NCI-H128 (cell line): ENCODE measurements at regions not wholly inside any gene's neighbourhood (a gene's known extent, or its start where the extent isn't known, plus 50 kb on each side); places are given as distances from the start of the nearest gene placed in this dataset.
"Not testable (repeated sequence)": the region's sequence is repeated elsewhere in the genome, so short reads cannot be mapped to it uniquely, and the experiment has no call there.

Experiments used
- DNase-seq: peaks from one replicate; lab custom pipeline; 2025; ENCODE audit not compliant: unreplicated experiment; lab: John Stamatoyannopoulos, UW

DNA sequence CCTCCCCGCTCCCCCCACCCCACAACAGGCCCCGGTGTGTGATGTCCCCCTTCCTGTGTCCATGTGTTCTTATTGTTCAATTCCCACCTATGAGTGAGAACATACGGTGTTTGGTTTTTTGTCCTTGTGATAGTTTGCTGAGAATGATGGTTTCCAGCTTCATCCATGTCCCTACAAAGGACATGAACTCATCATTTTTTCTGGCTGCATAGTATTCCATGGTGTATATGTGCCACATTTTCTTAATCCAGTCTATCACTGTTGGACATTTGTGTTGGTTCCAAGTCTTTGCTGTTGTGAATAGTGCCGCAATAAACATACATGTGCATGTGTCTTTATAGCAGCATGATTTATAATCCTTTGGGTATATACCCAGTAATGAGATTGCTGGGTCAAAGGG, 104.3 kb downstream of the MTPN start:
- not testable (repeated sequence) for DNase-seq

DNA sequence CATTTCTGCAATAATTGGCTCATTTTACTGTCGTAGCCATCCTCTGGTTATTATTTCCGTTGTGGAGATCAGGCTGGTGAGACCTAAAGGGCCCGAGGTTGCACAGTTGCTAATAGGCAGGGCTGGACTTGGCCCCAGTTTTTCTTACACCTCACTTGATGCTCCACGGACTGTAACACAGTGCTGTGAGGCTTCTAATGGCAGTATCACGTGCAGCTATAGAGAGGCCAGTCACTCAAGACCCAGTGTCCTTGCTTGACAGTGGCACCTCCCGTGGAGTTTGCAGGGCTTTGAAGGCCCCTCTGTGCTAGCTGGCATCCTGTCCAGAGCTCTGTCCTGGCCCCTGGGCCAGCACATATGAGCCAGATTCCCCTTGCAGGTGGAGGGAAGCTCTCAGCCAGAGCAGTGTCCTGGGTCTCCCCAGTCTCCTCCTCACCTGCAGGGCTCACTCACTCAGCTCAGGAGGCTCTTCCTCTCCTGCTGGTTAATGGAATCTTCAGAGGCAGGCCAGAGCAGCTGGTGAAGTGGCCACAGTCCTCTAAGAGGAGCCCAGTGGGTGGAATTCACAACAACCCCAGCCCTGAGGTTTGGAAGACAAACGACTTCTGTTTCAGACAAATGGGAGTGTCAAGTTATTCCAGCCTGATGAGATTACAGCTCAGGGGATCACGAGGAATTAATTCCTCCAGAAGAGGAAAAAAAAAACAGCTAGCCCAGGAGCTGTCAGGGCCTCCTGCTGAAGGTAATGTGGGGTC, 114.2 kb upstream of the FAM180A start:
- DNase-seq: no peak

DNA sequence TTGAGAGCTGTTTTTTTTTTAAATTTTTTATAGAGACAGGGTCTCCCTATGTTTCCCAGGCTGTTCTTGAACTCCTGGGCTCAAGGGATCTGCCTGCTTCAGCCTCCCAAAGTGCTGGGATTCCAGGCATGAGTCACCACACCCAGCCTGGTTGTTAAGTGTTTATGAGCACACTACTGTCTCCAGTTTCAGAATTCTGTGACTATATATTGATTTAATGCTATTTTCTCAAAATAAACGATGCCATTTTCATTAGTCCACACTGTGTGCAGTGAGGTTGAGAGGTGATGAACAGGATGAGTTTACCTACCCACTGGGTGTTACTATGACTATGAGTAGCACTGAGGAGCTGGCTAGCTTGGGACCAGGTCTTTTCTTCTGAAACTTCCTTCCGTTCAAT, 110.9 kb upstream of the FAM180A start:
- no peak for DNase-seq

DNA sequence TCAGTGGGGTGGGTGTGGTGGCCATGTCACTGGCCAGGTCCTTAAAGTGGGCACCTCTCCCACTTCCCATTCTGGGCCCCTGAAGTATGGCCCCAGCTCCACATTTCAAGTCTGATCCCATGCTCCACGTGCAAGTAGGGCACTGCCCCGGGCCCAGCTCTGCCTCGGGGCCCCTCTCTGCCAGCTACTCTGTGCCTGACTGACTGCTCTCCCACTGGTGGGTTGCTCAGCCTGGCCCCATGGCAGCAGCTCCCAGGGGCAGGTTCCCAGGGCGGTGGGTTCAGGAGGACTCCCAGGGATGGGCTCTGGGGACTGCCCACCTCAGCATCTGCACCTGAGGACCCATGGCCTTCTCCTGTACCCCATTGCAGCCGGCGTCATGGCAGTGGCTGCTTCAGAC, 110.2 kb upstream of the FAM180A start:
- no peak for DNase-seq

DNA sequence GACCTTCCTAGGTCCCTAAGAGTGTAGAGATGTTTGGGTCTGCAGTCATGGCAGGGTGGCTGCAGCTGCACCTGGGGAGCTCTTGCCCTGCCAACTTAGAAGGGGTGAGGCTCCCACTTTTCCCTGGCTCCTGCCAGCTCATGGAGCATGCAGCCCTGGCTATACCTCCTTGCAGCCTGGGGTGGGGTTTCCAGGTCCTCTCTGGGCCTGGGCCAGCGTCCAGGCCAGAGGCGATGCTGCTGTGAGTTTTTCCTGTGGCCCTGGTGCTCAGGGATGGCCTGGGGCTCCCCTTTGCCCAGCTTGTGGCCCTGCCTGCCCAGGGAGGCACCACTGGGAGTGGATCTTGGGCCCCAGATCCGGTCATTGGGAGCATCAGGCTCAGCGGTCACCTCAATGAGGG, 109.8 kb upstream of the FAM180A start:
- DNase-seq: no peak

DNA sequence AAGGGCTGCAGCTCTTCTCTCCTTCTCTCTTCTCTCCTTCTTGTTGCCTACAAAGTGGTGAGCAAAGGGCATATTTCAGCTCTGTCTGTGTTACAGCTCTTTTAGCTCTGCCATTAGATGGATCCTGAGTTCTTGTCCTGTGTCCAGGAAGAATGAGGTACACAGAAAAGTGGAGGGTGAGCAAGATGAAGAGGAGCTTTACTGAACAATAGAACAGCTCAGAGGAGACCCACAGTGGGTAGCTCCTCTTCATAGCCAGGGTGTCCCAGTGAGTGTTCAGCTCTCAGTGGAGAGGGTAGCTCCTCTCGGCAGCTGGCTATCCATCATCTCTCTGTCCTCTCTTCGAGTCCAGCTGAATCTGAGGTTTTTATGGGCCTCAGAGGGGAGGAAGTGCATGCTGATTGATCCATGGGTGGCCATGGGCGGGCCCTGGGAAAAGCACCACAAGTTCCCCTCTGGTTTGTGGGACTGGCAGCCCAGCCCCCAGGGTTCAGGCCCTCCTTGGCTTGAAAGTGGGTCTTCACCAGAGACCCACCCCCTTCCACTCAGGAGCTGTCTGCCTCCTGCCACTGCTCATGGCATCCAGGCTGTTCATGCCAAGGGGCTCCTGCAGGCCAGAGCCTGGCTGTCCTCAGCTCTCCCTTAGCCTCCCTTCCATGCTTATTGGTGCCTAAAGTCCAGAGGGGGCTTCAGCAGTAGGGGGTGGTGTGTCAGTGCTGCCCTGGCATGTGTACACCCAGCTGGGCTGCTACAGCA, 109.1 kb upstream of the FAM180A start:
- DNase-seq: no peak

DNA sequence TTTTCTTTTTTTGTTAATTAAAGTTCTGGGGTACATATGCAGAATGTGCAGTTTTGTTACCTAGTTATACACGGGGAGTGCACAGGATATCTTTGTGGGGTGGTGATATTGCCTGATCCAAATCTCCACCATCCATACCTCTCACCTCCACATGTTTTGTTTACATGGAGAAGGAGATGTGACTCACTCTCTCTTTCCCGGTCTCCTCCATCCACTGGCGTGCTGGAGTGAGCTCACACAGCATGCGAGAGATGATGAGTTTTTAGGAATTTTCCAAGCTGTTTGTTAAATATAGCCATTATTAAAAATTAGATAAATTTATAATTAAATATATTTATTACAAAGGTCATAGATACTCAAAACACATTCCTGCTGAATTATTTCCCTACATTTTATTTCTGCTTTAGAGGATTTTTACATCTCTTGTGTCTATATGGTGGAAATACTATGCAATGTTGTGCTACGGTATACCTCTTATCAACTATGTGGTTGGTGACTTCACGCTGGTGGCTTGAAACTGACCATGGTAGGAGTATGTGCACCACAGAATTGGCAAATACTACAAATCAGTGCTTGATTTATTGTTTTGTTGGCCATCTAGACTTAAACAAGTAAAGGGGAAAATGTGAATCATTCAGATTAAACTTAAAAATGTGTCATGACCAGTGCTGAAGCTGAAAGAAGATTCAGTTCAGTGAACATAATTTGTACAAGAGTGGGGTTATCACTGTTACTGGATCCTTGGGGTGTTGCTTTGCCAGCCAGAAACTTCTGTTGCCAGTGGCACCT, 107.9 kb upstream of the FAM180A start:
- no peak for DNase-seq

DNA sequence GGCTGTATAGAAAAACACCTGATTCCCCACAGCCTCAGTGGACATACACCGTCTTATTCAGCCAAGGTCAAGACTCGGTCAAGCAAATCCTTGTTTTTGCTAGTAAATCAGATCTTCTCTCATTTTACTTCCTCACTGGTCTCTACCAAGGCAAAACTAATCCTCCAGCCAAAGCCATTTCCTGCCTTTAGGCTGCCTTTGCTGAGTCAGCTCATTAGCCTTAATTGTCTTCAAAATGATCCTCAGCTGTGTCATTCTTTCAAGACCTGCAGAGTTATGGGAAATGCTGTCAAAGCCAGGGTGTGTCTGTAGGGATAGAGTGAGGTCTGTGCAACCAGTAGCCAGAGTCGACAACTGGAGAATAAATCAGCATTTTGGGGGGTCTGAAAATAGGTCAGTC, 107.2 kb upstream of the FAM180A start:
- DNase-seq: no peak

DNA sequence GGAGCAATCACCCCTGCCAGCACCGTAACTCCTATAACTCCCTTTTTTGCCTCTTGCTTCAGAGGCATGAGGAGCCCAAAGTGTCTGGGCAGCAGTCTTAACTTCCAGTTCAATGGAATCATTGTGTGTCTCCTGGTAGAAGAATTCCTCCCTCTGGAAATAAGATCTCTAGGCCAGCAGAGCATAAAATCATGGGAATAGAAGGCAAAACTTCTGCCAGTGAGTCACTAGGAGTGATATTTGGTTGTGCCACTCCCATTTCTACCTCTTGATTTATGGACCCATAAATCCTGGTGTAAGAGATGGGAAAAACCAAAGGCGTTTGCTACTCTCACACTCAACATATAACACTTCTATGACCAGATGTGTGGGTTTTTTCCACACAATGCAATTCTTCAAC, 104.9 kb upstream of the FAM180A start:
- DNase-seq: no peak

DNA sequence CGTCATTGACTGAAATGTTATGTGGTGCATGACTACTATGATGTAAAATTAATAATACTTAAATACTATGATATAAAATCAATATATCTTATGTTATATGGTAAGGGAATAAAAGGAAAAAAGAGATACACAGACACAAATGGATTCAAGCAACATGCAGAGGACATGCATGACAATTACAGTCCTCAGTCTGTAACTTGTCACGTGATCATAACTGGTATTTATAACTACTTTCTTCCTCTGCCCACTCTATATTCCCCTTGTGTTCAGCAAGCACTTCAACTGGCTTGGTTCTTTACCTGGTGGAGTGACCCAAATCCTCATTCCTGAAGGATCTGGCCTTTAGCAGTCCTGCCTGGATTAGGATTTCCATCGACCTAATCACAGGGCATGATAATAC, 104.4 kb upstream of the FAM180A start:
- no peak for DNase-seq

DNA sequence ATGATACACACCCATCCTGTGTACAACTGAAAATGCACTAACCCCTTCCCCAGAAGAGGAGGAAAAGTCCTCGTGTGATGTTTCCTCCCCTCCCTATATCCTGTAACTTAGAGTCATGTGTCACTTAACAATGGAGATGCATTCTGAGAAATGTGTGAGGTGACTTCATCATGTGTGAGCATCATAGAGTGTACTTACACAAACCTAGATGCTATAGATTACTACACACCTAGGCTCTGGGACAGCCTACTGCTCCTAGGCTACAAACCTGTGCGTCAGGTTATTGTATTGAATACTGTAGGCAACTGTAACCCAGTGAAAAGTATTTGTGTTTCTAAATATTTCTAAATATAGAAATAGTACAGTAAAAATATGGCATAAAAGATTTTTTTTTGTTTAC, 98.6 kb upstream of the FAM180A start:
- DNase-seq: no peak

DNA sequence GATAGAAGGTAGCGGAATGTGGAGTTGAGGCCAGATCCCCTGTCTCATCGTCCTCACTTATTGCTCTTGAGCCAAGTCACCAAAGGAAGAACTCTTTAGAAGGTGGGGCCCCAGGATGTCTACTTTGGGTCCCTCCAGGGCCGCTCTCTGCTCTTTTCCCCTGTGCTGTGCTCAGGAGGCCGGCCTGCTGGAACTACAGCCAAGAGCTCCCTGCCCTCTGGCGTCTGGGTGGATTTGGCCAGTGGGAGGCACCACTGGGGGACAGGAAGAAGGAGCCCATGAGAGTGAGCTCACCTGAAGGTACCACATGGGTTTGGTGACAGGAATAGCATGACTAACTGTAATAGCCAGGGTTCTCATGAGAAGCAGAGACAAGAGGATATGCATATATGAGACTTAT, 97.7 kb upstream of the FAM180A start:
- DNase-seq: no peak

DNA sequence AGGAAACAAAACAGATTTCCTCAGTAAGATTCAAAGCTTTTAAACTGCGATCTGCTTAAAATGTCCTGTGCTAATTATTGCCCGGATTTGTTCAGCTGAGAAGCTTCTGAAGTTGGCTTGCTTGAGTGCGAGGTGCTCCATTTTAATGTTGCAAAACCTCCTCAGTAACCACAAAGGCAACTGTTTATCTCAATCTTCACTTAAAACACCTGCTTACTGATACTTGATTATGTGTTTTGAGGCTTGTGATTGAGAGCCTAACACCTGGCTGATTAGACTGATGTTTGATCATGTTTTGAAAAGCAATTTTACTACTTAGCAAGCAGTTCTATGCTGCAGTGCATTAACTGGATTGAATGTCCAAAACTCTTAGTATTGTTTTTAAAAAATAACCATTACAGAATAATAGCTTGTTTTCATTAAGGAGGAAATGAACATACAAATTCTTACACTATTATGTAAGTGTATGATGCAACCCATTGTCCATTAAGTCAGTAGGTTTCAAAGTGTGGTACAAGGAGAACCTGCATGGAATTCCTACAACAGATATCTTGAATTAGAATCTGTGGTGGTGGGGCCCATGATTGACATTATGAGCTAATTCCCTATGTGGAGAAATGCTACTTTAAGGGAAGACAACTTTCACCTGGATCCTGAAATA, 96.9 kb upstream of the FAM180A start:
- no peak for DNase-seq

DNA sequence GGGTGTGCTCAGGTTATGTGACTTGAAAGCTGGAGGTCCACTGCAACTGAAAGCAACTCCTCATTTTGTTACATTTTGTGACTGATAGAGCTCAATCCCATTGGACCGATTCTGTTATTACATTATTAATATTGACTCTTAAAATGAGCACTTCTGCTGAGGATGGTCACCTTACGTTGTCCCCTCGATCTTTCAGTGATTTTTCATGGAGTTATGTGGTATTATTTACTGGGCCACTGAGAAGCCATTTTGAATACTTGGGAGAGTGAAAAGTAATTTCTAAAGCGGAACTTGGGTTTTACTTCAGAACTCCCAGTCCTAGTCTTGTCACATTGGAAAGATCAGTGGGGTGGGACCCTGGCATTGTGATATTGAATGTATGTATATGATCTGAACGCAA, 96.3 kb upstream of the FAM180A start:
- no peak for DNase-seq

DNA sequence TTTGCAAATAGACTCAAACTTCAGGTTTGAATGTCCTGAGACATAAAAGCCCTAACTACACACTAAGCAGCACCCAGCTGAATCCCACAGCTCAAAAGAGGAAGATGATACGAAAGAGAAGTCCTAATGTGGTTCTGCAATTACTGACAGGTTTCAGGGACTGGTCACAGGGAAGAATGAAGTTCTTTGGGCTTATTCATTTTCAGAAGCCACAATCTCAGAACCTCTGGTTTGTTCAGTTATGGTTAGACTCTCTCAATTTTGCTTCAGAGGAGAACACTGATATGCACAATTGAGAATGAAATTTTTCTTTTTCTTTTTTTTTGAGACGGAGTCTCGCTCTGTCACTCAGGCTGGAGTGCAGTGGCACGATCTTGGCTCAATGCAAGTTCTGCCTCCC, 94.6 kb upstream of the FAM180A start:
- no peak for DNase-seq

DNA sequence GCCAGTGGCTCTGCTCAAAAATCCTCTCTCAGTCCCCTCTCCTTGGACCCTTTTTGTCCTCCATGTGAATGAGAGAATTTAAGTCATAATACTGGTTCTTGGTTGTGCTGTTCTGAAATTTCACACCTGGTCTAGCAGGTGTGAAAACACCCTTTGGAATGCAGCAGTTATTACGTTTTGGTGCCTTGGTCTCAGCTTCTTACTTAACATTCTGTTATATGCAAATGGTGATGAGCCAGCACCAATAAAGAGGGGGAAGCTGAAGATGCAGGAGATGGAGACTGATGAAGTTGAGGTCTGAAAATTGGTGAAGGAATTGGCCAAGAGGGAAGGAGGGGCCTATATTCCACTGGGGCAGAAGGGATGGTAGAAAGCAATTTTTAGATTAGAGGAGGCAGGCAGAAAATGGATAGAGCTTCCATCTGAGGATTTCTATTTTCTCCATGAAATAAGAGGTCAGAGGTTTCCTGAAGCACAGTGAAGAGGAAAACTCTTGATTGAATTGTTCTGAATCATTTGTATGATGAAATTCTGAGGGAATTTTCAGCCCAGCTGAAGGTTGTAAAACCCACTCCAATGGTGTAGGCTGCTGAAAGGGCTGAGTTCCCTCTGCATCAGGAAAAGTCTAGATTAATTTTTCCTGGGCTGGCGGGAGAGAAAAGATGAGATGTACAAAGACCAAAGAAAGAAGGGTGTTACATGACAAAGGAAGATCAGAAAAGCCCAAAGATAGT, 94.0 kb upstream of the FAM180A start:
- DNase-seq: no peak

DNA sequence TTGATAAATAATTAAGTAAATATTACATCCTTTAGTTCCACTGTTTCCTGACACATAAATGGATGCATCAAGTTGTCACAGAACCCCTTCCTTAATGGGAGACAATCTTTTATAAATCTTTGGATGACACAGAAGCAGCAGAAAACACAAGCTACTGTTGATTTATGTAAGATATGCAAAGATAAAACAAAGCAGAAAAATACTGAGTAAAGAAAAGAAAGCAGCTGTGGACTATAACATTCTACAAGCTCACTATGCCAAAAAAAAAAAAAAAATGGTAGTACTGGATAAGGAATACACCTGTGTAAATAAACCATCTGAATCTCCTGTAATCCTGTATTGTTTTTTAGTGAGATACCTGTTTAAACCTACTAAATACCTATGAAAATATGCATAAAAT, 92.0 kb upstream of the FAM180A start:
- no peak for DNase-seq

DNA sequence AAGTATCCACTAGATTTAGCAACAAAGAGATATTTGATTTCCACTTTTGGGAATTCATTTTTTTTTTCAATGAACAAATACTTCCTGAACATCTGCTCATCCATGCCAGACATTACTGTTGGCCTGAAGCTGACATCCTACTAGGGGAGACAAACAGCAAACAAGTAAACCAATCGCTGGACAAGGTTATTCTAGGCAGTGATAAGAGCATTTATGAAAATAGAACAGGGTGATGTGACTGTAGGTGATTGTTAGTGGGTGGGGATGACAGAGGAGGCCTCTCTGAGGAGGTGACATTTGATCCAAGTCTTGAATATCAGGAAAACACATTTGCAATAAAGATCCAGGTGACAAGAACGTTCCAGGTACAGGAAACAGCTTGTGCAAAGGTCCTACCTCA, 89.1 kb upstream of the FAM180A start:
- no peak for DNase-seq

DNA sequence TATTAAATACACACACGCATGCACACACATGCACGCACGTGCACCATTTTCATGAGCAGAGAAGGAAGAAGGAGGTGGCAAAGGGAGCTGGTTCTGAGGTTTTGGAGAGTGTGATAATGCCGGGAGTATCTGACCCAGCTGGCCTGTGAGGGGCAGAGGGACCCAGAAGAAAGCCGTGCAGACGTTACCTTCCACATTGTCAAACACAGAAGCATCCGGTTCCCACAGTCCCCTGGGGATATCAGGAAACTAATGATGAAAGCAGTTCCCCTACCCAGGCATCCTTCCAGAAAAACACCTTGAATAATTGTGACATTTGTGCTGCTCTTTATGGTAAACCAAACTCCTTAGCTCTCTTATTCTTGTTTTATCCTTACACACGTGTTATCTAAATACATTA, 85.7 kb upstream of the FAM180A start:
- DNase-seq: no peak

DNA sequence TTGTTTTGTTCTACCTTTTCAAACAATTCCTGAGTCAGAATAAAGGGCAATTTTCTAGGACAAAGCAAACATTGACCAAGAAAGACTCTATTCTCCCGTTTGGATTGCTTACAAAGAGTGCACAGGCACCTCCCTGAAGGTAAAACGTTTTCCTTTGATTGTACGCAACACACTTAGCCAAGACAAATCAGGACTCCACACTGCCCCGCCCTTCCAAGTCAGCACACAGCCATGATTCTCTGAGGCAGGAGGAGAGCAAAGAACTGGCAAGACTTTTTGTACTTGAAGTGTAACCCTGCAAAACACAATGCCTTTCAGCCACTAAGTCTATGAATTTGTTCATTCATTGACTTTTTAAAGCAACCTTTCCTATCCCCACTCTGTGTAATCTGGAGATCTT, 85.0 kb upstream of the FAM180A start:
- no peak for DNase-seq
